K562 (cell line): ENCODE measurements at regions not wholly inside any gene's neighbourhood (a gene's known extent, or its start where the extent isn't known, plus 50 kb on each side); places are given as distances from the start of the nearest gene placed in this dataset.

ENCODE experiments used
- ARID1B ChIP-seq: fragments of 450-650 bp; IDR thresholded peaks from 2 replicates; pipeline ENCODE4 v1.6.1; 2016; ENCODE audit warnings: antibody characterized with exemption, mild to moderate bottlenecking, inconsistent platforms
- ATF4 ChIP-seq: fragments of 450-650 bp; formaldehyde crosslinking; IDR thresholded peaks from 2 replicates; pipeline ENCODE4 v1.4.0; 2022; ENCODE audit warnings: mild to moderate bottlenecking, moderate library complexity
- CC2D1A ChIP-seq: fragments of 450-650 bp; IDR thresholded peaks from 2 replicates; pipeline ENCODE4 v1.6.1; 2017; ENCODE audit warnings: mild to moderate bottlenecking
- DACH1 ChIP-seq: fragments of 450-650 bp; IDR thresholded peaks from 2 replicates; pipeline ENCODE4 v1.6.1; 2018; ENCODE audit not compliant: partially characterized antibody
- ETS2 ChIP-seq: IDR thresholded peaks from 2 replicates; pipeline ENCODE4 v1.6.1; 2016; ENCODE audit warnings: borderline replicate concordance, missing genetic modification characterization, mild to moderate bottlenecking, moderate library complexity, missing compliant biosample characterization; ENCODE audit not compliant: poor library complexity, severe bottlenecking
- GTF2E2 ChIP-seq: fragments of 200-800 bp; sonication (Bioruptor generic); IDR thresholded peaks from 2 replicates; pipeline ENCODE4 v1.6.1; 2016; ENCODE audit warnings: missing genetic modification characterization, missing compliant biosample characterization
- JUND ChIP-seq, 2 experiments: IDR thresholded peaks; 2 replicates in 1 of 2; 3 replicates in 1 of 2; pipeline ENCODE4 v1.6.1; 2011; ENCODE audit warnings: borderline replicate concordance in 2 of 2, low read depth in 2 of 2, low read length in 2 of 2, improper control_type of control experiment in 1 of 2, missing biosample characterization in 1 of 2, missing genetic modification characterization in 1 of 2, missing genetic modification reagents in 1 of 2
- KLF16 ChIP-seq: IDR thresholded peaks from 2 replicates; pipeline ENCODE4 v1.6.1; 2016; ENCODE audit warnings: antibody characterized with exemption
- LEF1 ChIP-seq: fragments of 450-650 bp; IDR thresholded peaks from 2 replicates; pipeline ENCODE4 v1.6.1; 2016; ENCODE audit warnings: mild to moderate bottlenecking
- MIER1 ChIP-seq: fragments of 450-650 bp; IDR thresholded peaks from 2 replicates; pipeline ENCODE4 v1.6.1; 2016; ENCODE audit warnings: antibody characterized with exemption, mild to moderate bottlenecking, low read depth
- NUFIP1 ChIP-seq: fragments of 450-650 bp; IDR thresholded peaks from 2 replicates; pipeline ENCODE4 v1.6.1; 2018; ENCODE audit not compliant: partially characterized antibody
- RB1 ChIP-seq: fragments of 450-650 bp; IDR thresholded peaks from 2 replicates; pipeline ENCODE4 v1.6.1; 2017; ENCODE audit warnings: low read depth, mild to moderate bottlenecking
- RBM39 ChIP-seq: fragments of 200-400 bp; formaldehyde crosslinking; optimal IDR thresholded peaks from 2 replicates; pipeline ENCODE3; 2018; ENCODE audit warnings: low read depth, low read length
- REST ChIP-seq, 2 experiments: fragments of 450-650 bp; formaldehyde crosslinking in 1 of 2; IDR thresholded peaks; 2 replicates each; pipeline versions ENCODE4 v1.4.0 to v1.6.1; 2014 to 2020; ENCODE audit warnings: mild to moderate bottlenecking in 2 of 2, borderline replicate concordance in 1 of 2, low read depth in 1 of 2
- RHOXF2B ChIP-seq: fragments of 250-450 bp; sonication (Bioruptor Pico); conservative IDR thresholded peaks from 2 replicates; pipeline ENCODE4 v1.5.1; 2021
- SMC3 ChIP-seq: conservative IDR thresholded peaks from 2 replicates; pipeline ENCODE4 v1.6.1; 2011; ENCODE audit warnings: low read depth, low read length, improper control_type of control experiment; ENCODE audit not compliant: insufficient read depth
- SRSF3 ChIP-seq: fragments of 200-400 bp; formaldehyde crosslinking; IDR thresholded peaks from 2 replicates; pipeline ENCODE4 v1.6.1; 2016; ENCODE audit warnings: mild to moderate bottlenecking, low read length, moderate library complexity; ENCODE audit not compliant: insufficient read depth
- TCF15 ChIP-seq: fragments of 250-450 bp; sonication (Bioruptor Pico); IDR thresholded peaks from 2 replicates; pipeline ENCODE4 v1.8.0; 2022; ENCODE audit warnings: moderate library complexity, mild to moderate bottlenecking, inconsistent platforms
- U2AF1 ChIP-seq: fragments of 200-400 bp; formaldehyde crosslinking; optimal IDR thresholded peaks from 2 replicates; pipeline ENCODE3; 2017; ENCODE audit warnings: mild to moderate bottlenecking, low read depth, low read length, moderate library complexity
- ZNF24 ChIP-seq: fragments of 450-650 bp; IDR thresholded peaks from 2 replicates; pipeline ENCODE4 v1.6.1; 2016
- ZNF778 ChIP-seq: fragments of 450-650 bp; formaldehyde crosslinking; IDR thresholded peaks from 2 replicates; pipeline ENCODE4 v1.4.0; 2020; ENCODE audit warnings: mild to moderate bottlenecking, moderate library complexity
- ZNF830 ChIP-seq: fragments of 250-450 bp; sonication (Bioruptor Pico); IDR thresholded peaks from 2 replicates; pipeline ENCODE4 v1.5.0; 2021; ENCODE audit warnings: mild to moderate bottlenecking

GRCh38 chr12:91382081-91382543 is 199.5 kb upstream of the DCN start (continued):
- TF ChIP-seq ATF4 (CRISPR knock-in tag) (no peak), LEF1 (no peak), SRSF3 (no peak), KLF16 (no peak), ARID1B (no peak), TCF15 (CRISPR knock-in tag) (no peak), DACH1 (no peak), SMC3 (peak; percentile 67), ETS2 (tag) (no peak), RB1 (0 out of 2 replicates have a peak, but pooled peaks have one; percentile 39), GTF2E2 (no peak), ZNF830 (CRISPR knock-in tag) (no peak), REST (IDR thresholded peaks at IDR 0.05; ENCODE audit: borderline replicate concordance) (peak; percentile 48; the same call in 1 of the 2 replicates), REST (CRISPR knock-in tag; IDR thresholded peaks at IDR 0.05; ENCODE audit: low read depth) (no peak), ZNF778 (CRISPR knock-in tag) (no peak), RHOXF2B (CRISPR knock-in tag) (no peak), MIER1 (no peak), CC2D1A (no peak), ZNF24 (no peak), U2AF1 (no peak), JUND (IDR thresholded peaks at IDR 0.05; ENCODE audit: borderline replicate concordance, low read depth, low read length) (peak; percentile 19; the same call in 1 of the 2 replicates), JUND (tag; IDR thresholded peaks at IDR 0.05; ENCODE audit: borderline replicate concordance, low read depth, low read length) (no peak), RBM39 (no peak), NUFIP1 (no peak)
